Mesenchymal stem cell (in vitro differentiated cells and primary cell): ENCODE measurements at regions not wholly inside any gene's neighbourhood (a gene's known extent, or its start where the extent isn't known, plus 50 kb on each side); places are given as distances from the start of the nearest gene placed in this dataset.

Experiments used
- DNase-seq: peaks from one replicate; pipeline ENCODE4 v3.0.0-alpha.2; 2013
- H2AFZ ChIP-seq: one replicate; pipeline ENCODE4 v1.6.1; 2013; ENCODE audit warnings: low read depth, mild to moderate bottlenecking, control low read depth, inconsistent platforms, low read length, moderate library complexity
- H2AK5ac ChIP-seq: 2 replicates; pipeline ENCODE4 v1.6.1; 2013; ENCODE audit warnings: low read length, moderate library complexity, mild to moderate bottlenecking, inconsistent platforms; ENCODE audit not compliant: severe bottlenecking
- H2BK120ac ChIP-seq: one replicate; pipeline ENCODE4 v1.6.1; 2013; ENCODE audit warnings: low read depth, mild to moderate bottlenecking, inconsistent platforms, low read length, moderate library complexity
- H2BK12ac ChIP-seq, 2 experiments: one replicate each; pipeline ENCODE4 v1.6.1; 2013; ENCODE audit warnings: inconsistent platforms in 2 of 2, low read length in 2 of 2, mild to moderate bottlenecking in 2 of 2, moderate library complexity in 2 of 2, control low read depth in 1 of 2
- H2BK15ac ChIP-seq: one replicate; pipeline ENCODE4 v1.6.1; 2013; ENCODE audit warnings: mild to moderate bottlenecking, low read depth, inconsistent platforms; ENCODE audit not compliant: poor library complexity, severe bottlenecking
- H2BK5ac ChIP-seq: 2 replicates; pipeline ENCODE4 v1.6.1; 2013; ENCODE audit warnings: low read depth, mild to moderate bottlenecking, low read length, control low read depth, inconsistent platforms; ENCODE audit not compliant: poor library complexity, severe bottlenecking
- H3K14ac ChIP-seq, 2 experiments: one replicate each; pipeline ENCODE4 v1.6.1; 2013; ENCODE audit warnings: inconsistent platforms in 2 of 2, low read length in 2 of 2, control low read depth in 1 of 2, mild to moderate bottlenecking in 1 of 2, moderate library complexity in 1 of 2
- H3K18ac ChIP-seq, 2 experiments: one replicate each; pipeline ENCODE4 v1.6.1; 2013; ENCODE audit warnings: inconsistent platforms in 2 of 2, low read length in 2 of 2, control low read depth in 1 of 2, low read depth in 1 of 2, mild to moderate bottlenecking in 1 of 2
- H3K23ac ChIP-seq, 2 experiments: one replicate each; pipeline ENCODE4 v1.6.1; 2013; ENCODE audit warnings: inconsistent platforms in 2 of 2, low read length in 2 of 2, mild to moderate bottlenecking in 2 of 2, moderate library complexity in 2 of 2, control low read depth in 1 of 2
- H3K27ac ChIP-seq: 2 replicates; pipeline ENCODE4 v1.5.1; 2013; ENCODE audit warnings: mild to moderate bottlenecking, moderate library complexity, low read length, control low read depth, inconsistent platforms; ENCODE audit not compliant: poor library complexity, severe bottlenecking
- H3K27me3 ChIP-seq, 2 experiments: 2 replicates each; pipeline versions ENCODE4 v1.6.1 to v1.7.0; 2013; ENCODE audit warnings: low read length in 2 of 2, mild to moderate bottlenecking in 2 of 2, moderate library complexity in 2 of 2, control low read depth in 1 of 2, inconsistent platforms in 1 of 2; ENCODE audit not compliant: control insufficient read depth in 1 of 2, insufficient read depth in 1 of 2
- H3K36me3 ChIP-seq, 2 experiments: 2 replicates each; pipeline versions ENCODE4 v1.6.1 to v1.7.0; 2013; ENCODE audit warnings: low read length in 2 of 2, control low read depth in 1 of 2, inconsistent platforms in 1 of 2, low read depth in 1 of 2, mild to moderate bottlenecking in 1 of 2; ENCODE audit not compliant: insufficient read depth in 2 of 2, control insufficient read depth in 1 of 2
- H3K4ac ChIP-seq, 2 experiments: one replicate each; pipeline ENCODE4 v1.6.1; 2013; ENCODE audit warnings: inconsistent platforms in 2 of 2, low read length in 2 of 2, mild to moderate bottlenecking in 2 of 2, moderate library complexity in 2 of 2, control low read depth in 1 of 2, low read depth in 1 of 2
- H3K4me1 ChIP-seq: 2 replicates; pipeline ENCODE4 v1.6.1; 2013; ENCODE audit warnings: low read depth, low read length, control low read depth; ENCODE audit not compliant: control insufficient read depth, insufficient read depth
- H3K4me2 ChIP-seq: 2 replicates; pipeline ENCODE4 v1.6.1; 2013; ENCODE audit warnings: low read length, mild to moderate bottlenecking, inconsistent platforms; ENCODE audit not compliant: poor library complexity, severe bottlenecking
- H3K4me3 ChIP-seq, 2 experiments: 2 replicates each; pipeline versions ENCODE4 v1.5.1 to v1.7.0; 2013; ENCODE audit warnings: low read length in 2 of 2, mild to moderate bottlenecking in 2 of 2, control low read depth in 1 of 2, low read depth in 1 of 2; ENCODE audit not compliant: insufficient read depth in 1 of 2
- H3K79me1 ChIP-seq: replicated peaks from 2 replicates; pipeline ENCODE4 v1.6.1; 2013; ENCODE audit warnings: mild to moderate bottlenecking, control low read depth, low read length, inconsistent platforms; ENCODE audit not compliant: poor library complexity, severe bottlenecking
- H3K9ac ChIP-seq: 2 replicates; pipeline ENCODE4 v1.7.0; 2013; ENCODE audit warnings: mild to moderate bottlenecking, low read length, moderate library complexity
- H3K9me3 ChIP-seq: 2 replicates; pipeline ENCODE4 v1.7.0; 2013; ENCODE audit warnings: mild to moderate bottlenecking, low read length; ENCODE audit not compliant: control insufficient read depth
- H4K8ac ChIP-seq: one replicate; pipeline ENCODE4 v1.6.1; 2013; ENCODE audit warnings: inconsistent platforms, mild to moderate bottlenecking, low read length, moderate library complexity
- H4K91ac ChIP-seq: one replicate; pipeline ENCODE4 v1.6.1; 2013; ENCODE audit warnings: mild to moderate bottlenecking, low read length, inconsistent platforms
- WGBS: methylation state at CpG from one replicate; pipeline ENCODE4 v1.1.7; 2013; ENCODE audit warnings: mixed read lengths; 5-methylcytosine and 5-hydroxymethylcytosine counted together

DNA sequence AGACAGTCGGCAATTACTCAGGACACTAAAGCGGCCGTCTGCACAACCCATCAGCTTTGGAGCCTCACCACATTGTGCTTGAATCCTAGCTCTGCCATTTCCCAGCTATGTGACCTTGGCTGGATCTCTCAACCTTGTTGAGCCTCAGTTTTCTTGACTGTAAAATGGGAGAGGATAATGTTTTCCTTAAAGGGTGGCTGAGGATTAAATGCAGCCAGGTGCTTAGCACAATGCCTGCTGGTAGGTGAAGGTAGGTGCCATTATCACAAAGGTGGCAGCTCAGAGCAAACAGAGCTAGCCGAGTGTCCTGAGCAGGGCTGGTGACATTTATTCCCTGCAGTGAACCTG, 508.5 kb upstream of the ZMIZ1 start:
- no peak overlapping the region for H3K9ac ChIP-seq
- H3K4me3 ChIP-seq, result no peak overlapping the region
- no peak overlapping the region for H2BK120ac ChIP-seq
- no peak overlapping the region for H2AFZ ChIP-seq
- no peak overlapping the region for H3K23ac ChIP-seq
- H2BK12ac ChIP-seq, result no peak overlapping the region
- no peak overlapping the region for H3K4me2 ChIP-seq
- no peaks in the 10 kb centered on the region for H3K36me3 ChIP-seq
- H3K79me1 ChIP-seq, result no peaks in the 10 kb centered on the region
- 50% methylated on average over 2 of the region's 4 CpGs for WGBS
- no peaks in the 10 kb centered on the region for H3K9me3 ChIP-seq
- H3K4ac ChIP-seq, result no peak overlapping the region
- no peak overlapping the region for H2BK15ac ChIP-seq
- no peak overlapping the region for H3K14ac ChIP-seq
- H3K4me1 ChIP-seq, result no peaks in the 10 kb centered on the region
- H3K18ac ChIP-seq, result no peak overlapping the region
- no peak overlapping the region for H3K27ac ChIP-seq
- H2AK5ac ChIP-seq, result no peak overlapping the region
- no peak overlapping the region for H4K91ac ChIP-seq
- peaks cover 4 to 12% of the 10 kb centered on the region in 2 experiments for H3K27me3 ChIP-seq
- no peak for DNase-seq
- H4K8ac ChIP-seq, result no peak overlapping the region
- H2BK5ac ChIP-seq, result no peak overlapping the region

DNA sequence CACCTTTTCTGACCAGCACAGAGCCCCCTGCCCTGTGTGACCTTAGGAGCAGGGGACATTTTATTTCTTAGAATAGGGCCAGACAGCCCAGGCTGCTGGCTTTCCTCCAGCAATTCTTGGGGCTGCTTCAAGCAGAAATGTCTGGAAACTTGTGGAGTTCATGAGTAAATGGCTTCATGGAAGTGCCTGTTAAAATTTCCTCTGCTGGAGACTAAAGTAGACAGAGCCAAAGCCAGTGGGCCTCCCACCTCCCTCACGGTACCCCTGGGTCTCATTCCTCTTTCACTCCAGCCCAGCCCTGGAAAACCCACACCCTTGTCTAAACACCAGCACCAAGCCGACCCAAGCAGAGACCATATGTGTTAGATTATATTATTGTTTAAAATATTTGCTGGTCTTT, 505.5 kb upstream of the ZMIZ1 start:
- Histone ChIP-seq H3K4me3 (no peak overlapping the region), H2BK12ac (no peak overlapping the region), H3K36me3 (no peaks in the 10 kb centered on the region), H3K27me3 (peaks cover 4 to 20% of the 10 kb centered on the region in 2 experiments), H3K79me1 (no peaks in the 10 kb centered on the region), H2BK120ac (no peak overlapping the region), H2BK5ac (no peak overlapping the region), H3K4me2 (no peak overlapping the region), H4K8ac (no peak overlapping the region), H3K4ac (no peak overlapping the region), H3K9ac (no peak overlapping the region), H3K9me3 (no peaks in the 10 kb centered on the region), H3K18ac (no peak overlapping the region), H3K27ac (no peak overlapping the region), H3K4me1 (peaks cover 2% of the 10 kb centered on the region), H4K91ac (no peak overlapping the region), H3K23ac (no peak overlapping the region), H3K14ac (no peak overlapping the region), H2BK15ac (no peak overlapping the region), H2AK5ac (no peak overlapping the region), H2AFZ (no peak overlapping the region)
- no peak for DNase-seq
- 100% methylated on average over 1 of the region's 2 CpGs for WGBS

- no peak overlapping the region for H3K18ac ChIP-seq
- no peak overlapping the region for H3K9ac ChIP-seq
- WGBS, result 60% methylated on average over 1 of the region's 4 CpGs
- no peak overlapping the region for H4K8ac ChIP-seq
- H3K27me3 ChIP-seq, result peaks cover 4 to 23% of the 10 kb centered on the region in 2 experiments
- no peaks in the 10 kb centered on the region for H3K79me1 ChIP-seq
- no peak overlapping the region for H2BK120ac ChIP-seq
- no peak overlapping the region for H2BK15ac ChIP-seq
- H3K4me3 ChIP-seq, result no peak overlapping the region
- H3K23ac ChIP-seq, result peak overlapping the region in 1 of 2 experiments; percentile 9
- no peak overlapping the region for H3K4me2 ChIP-seq
- no peak overlapping the region for H2AFZ ChIP-seq
- no peak overlapping the region for H3K14ac ChIP-seq
- H3K36me3 ChIP-seq, result no peaks in the 10 kb centered on the region
- H2AK5ac ChIP-seq, result no peak overlapping the region
- H3K4ac ChIP-seq, result no peak overlapping the region
- H2BK12ac ChIP-seq, result no peak overlapping the region
- H2BK5ac ChIP-seq, result no peak overlapping the region
- peak; percentile 38 for DNase-seq
- H3K27ac ChIP-seq, result no peak overlapping the region
- no peak overlapping the region for H4K91ac ChIP-seq
- peaks cover 6% of the 10 kb centered on the region for H3K4me1 ChIP-seq
- no peaks in the 10 kb centered on the region for H3K9me3 ChIP-seq
Measured at GRCh38 chr10:78565841-78566240, 502.9 kb upstream of the ZMIZ1 start.

DNA sequence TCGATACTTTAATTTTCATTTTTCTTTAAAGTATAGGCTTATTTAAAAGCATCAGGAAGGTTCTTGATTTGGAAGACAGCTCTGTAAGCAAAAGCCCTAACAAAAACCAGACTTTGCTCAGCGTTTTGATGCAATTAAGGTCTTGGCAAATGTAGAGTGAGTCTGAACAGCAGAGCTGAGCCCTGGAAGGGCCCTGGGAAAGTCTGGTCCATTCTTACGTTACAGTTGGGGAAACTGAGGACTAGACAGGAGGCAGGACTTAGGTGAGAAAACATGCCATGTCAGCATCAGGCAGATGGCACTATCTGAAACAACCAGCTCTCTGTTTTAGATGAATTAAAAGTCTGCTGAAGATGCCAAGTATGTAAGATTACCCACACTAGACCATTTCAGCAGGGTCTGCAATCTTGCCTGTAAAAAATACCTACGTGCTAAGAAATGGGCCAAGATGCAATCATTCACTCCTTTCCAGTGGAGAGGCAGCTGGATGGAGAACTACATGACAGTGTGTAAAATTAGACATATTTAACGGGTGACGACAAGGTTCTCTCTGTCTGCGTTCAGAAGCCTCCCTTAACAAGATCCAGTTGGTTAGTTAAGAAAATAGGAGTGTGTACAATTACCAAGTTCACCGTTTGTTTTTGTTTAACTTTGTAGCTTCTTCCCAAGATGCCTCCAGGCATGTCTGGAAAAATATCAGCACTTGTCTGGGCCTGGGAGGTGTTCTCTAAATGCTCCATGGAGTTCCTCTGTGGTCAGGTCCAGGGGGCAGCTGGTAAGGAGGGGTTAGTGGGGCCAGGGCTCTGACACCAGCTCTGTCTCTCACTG, 502.3 kb upstream of the ZMIZ1 start:
- Histone ChIP-seq H2BK5ac (no peak overlapping the region), H3K9me3 (no peaks in the 10 kb centered on the region), H3K27ac (no peak overlapping the region), H4K8ac (no peak overlapping the region), H3K23ac (no peak overlapping the region), H2BK12ac (no peak overlapping the region), H2AFZ (no peak overlapping the region), H3K4me1 (peaks cover 7% of the 10 kb centered on the region), H3K79me1 (no peaks in the 10 kb centered on the region), H3K14ac (no peak overlapping the region), H3K36me3 (no peaks in the 10 kb centered on the region), H3K18ac (no peak overlapping the region), H3K4ac (no peak overlapping the region), H2BK120ac (no peak overlapping the region), H3K4me2 (no peak overlapping the region), H3K27me3 (peaks cover 8 to 20% of the 10 kb centered on the region in 2 experiments), H3K4me3 (no peak overlapping the region), H2BK15ac (no peak overlapping the region), H2AK5ac (no peak overlapping the region), H4K91ac (no peak overlapping the region), H3K9ac (peak overlapping the region; percentile 5)
- peak; percentile 18 for DNase-seq
- 50% methylated on average over 7 of the region's 8 CpGs for WGBS
